GM18909 (cell line): ENCODE measurements at regions not wholly inside any gene's neighbourhood (a gene's known extent, or its start where the extent isn't known, plus 50 kb on each side); places are given as distances from the start of the nearest gene placed in this dataset.
A peak's percentile ranks its signal among the peaks of the same experiment; 100 is the strongest.

Experiments
- ATAC-seq: cut with Tn5 transposase; IDR thresholded peaks from one replicate; pipeline ENCODE4 v1.9.1; 2021; ENCODE audit warnings: mild to moderate bottlenecking; ENCODE audit not compliant: unreplicated experiment, poor library complexity

DNA sequence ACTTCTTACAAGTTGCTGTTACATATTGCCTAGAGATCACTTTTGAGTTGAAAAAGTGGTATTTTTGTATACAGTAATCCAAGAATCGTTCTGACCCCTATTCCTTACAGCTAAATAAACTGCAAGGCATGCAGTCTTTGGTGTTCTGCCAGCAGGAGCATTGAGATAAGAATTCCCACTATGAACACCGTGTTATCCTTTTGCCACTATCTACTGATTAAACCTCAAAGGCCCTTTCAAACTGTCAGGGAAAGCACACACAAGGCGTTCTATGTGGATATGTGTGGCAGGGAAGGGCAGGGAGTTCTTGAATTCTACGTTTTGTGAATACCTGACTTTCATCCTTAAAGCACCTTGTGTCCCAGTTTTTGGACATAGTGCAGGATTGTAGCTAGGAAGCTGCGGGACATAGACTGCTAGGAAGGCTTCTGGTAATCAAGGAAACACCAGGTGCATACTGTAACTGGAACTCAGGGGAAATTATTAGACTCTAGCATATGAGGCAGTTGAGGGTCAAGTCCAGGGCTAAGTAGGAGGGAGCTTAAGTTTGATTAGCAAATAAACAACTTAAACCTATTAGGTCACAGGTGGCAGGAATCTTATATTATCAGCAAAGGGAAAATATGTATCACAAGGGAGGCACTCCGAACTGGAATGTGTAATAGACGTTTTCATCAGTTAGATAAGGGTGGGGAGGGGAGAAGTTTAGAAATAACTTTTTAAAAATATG lies 506.6 kb downstream of the RNF144B start:
- no peak for ATAC-seq

DNA sequence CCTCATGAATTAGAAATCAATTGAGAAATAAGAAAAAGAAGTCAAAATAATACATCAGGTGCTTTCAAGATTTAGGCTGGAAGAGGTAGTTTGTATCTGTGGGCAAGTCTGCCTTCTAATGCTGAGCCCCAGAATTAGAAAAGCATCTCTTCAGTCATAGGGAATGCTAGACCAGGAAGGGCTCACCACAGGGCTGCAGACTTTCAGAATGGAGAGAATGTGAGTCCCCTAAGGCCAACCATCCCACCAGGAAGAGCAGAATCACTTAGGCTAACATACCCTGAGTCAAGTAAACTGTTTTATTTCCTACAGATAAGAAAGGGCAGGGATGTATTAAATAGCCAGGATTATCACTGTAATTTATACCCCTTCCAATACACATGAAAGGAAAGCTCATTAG lies 510.2 kb downstream of the RNF144B start:
- no peak for ATAC-seq

DNA sequence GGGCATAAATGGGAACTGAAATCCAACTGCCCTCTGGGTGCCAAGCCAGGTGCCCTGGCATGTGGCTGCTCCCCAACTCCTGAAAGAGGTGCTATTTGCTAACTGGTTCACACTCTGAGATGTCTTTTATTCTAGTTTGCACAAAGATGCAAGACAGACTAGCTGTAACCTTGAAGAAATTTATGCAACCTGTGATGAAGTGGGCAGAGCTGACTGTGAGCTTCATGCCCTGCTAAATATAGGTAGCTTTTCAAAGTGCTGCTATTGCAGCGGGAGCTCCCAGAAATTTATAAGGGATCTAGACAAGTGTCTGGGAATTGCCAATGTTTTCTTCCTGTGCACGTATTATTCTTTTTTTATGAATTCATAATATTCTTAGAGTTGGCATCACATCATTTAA lies 517.5 kb downstream of the RNF144B start:
- ATAC-seq = no peak

DNA sequence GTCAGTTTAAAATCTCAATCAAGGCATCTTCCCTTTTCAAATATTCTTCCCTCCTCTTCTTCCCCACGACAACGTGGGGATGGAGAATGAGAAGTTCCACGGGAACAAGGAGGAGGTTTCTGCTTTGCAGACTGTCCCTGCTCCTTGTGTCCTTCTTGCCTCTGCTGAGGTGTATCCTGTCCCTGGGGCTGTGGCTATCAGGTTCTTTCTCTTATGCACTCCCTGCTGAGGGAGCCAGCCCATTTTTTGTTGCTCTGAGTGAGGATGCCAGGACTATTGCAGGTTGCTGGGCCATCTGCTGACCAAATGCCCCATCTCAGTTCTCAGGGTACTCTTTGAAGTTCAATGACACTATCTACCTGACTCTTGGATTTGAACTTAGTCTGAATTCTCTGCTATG lies 533.6 kb downstream of the RNF144B start:
- no peak for ATAC-seq

DNA sequence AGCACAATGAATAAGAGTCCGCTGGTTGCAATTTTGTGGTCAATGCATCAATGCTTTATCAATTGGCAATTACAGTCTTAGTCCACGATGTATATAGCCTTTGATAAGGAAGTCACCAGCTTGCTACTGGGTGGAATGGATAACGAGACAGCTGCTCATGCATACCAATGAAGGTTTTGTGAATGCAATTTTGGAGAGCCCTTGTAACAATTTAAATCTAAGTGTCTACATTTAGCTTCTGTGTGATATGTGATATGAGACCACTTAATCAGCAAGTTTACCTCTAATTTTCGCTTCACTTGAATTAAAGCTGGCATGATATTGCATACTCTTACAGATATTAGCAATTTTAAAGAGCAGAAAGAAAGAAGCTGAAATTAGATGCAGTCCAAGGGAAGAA lies 543.9 kb downstream of the RNF144B start:
- ATAC-seq = no peak

DNA sequence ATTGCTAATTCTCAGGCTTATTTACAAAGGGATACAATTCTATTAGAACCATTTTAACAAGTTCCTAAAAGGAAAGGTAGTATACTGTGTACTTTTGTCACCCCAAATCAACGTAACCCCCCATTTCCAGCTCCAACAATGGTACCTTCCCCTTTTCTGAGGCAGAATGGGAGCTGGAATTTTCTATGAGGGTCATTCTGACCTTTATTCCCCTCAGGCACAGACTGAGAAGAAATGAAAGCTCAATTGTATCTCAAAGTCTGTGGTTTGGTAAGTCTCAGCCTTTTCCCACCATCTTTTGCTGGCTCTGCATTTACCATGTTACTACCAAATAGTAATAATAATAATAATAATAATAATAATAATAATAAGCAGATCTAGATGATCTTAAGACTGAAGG lies 571.0 kb downstream of the RNF144B start:
- ATAC-seq = no peak

DNA sequence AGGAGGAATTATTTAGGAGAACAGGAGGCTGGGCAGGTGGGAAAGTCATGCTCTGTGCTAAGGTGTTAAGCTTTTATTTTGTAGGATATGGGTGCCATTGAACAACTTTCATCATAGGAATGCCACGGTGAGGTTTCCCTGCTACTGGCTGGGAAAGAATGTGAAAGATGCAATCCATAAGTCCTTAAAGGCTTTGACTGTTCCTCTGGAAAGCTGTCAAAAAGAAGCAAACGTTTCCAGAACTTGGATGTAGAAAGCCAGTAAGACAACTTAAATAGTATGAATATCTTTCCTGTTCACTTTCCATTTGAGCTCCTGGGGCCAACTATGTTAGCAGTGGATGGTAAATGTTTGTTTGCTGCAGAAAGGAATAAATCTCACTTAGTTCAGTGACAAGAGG lies 574.4 kb downstream of the RNF144B start:
- no peak for ATAC-seq

DNA sequence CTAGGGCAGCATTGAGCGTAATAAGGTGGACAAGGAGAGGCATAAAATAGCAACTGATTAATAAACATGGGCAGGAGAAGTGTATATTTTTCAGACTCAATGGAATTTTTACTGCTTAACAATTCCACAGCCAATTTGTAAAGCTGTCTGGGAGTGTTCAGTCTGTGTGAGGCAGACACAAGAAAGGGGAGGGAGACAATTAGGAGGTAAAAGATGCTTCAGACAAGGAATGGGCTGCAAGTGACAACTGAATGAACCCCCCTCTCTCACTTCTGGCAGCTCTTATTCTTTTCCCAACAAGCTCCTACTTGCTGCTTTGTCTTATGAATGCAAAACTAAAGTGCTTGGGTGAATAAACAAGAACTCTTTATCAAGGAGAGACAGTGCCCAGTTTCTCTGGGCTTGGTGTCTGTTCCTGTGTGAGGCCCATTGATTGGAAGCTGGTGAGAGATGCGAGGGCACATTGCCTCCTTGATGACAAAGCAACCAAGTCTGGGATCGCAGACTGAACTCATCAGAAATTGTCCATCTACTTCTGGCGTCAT lies 575.3 kb downstream of the RNF144B start:
- ATAC-seq = no peak

DNA sequence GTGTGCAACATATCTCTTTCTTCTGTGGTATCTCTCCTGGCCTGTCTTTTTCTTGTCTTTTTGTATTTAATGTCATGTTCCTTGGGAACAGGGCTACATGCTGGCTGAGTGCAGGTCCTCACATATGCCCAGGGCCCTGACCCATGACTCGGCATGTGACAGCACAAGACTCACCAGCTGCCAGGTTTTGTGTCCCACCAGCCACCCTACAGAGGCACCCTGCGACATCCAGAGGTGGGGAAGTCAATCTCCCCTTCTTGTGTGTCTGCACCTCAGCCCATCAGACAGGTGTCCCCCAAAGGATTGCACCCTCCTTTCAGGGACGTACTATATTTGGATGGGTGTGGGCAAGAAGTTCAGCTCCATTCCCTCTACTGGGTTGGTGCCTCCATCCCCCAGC lies 576.3 kb downstream of the RNF144B start:
- no peak for ATAC-seq

DNA sequence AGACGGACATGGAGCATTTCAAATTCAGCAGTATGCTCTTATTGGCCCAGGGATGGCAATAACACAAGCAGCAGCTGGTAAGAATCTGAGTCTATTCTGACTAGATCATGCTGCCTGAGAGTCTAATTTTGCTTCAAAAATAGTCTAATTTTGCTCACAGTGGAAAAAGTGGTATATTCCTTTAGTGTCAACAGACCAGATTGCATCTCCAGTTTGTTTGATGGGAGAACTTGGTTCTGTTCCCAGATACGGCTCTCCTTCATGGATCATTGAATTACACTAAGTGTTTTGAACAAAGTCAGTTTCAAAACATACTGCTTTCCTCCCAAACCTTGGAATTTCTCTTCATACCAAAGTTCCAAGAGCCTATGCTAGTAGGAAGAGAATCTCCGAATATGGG lies 586.1 kb downstream of the RNF144B start:
- no peak for ATAC-seq

DNA sequence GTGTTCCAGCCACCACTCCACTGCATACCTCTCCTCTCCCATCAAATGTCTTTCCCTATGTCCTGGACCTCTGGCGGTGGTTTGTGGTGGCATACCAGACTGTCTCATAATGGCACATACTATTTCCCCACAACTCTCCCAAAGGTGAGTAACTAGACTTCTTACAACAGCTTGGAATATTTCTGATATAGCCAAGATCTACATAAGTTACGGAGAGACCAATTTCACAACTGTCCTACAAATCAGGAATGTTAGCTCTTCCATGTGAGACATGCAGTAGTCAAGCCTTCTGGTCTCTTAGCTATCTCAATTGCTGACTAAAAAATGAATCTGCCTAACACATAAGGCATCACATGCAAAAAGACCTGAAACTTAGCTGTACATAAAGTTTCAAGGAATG lies 588.9 kb downstream of the RNF144B start:
- no peak for ATAC-seq

DNA sequence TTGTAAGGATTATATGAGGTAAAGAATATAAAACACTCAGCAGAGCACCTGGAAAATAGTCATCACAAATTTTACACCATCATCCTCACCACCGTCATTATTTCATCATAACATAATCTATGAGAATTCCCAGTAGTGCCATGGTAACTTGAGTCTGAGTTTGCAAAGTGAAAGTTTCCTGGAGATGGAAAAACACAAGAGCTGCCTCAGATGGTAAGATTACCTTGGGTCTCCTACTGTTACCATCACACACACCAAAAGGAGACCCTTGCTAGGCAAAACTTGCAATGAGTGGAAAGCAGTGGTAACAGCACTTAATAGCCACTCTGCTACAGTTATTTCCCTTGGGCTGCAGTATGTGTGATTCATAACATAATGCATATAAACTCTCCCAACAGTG lies 589.8 kb downstream of the RNF144B start:
- ATAC-seq = no peak

DNA sequence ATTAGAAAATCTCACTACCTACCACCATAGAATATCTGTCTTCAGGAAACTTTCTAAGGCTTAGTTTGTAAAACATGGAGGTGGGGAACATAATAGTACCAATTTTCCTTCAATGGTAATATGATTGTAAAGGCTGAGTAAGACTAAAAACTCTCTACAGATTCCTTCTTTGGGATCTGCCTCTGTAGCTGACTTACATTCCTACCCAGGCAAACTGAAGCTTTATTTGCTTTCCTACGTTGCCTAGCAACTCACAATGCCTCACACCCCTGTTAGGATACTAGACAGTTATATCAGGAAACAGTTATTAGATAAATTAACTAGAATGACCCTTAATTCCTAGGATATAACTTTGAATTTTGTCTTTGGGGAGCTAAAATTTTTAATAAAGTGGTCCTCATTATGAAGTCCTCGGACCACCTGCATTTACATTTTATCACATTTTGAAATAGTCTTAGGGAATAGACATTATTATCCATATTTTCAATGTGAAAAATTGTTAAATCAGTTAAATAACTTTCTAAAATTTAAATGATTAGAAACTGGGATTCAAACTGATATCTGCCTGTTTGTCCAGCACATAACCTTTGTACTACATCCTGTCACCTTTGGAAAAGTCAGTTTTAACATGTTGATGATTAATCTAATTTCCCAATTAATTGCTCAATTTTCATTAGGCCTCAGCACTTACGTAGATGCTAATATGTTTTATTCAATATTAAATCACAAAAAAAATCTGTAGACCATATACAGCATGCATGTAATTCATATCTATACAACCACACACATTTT lies 591.4 kb downstream of the RNF144B start:
- ATAC-seq = no peak

DNA sequence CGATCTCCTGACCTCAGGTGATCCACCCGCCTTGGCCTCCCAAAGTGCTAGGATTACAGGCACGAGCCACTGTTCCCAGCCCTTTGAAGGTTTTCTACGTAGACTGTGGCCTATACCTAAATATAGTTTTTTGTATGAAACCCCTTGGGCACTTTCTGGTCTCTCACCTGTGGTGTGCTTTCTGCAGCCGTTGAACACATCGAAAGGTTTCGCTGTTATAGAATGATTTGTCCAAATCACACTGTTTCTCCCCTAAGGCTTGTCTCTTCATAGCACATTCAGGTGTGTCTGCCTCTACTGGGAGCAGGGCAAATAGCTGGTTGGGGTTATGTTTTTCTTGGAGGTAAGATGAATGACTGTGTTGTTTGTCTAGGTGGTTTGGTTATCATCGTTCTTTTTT lies 597.9 kb downstream of the RNF144B start:
- no peak for ATAC-seq

DNA sequence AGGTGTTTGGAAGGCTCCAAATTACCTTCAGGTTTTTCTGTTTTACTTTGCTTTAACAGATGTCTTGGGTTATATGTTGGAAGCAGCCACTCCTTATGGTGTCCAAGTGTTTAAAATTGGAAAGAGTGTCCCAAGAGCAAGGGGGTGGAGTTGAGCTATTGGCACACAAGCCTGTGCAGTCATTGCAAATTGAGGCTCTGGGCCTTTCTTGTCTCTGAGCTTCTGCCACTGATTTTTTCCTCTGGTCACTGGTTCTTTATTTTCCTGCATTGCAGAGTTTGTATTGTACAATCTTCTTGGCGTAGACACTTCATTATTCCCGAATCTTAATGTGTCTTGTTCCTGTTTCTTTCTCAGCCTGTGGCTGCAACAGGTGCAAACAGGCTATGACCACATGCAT lies 598.8 kb downstream of the RNF144B start:
- ATAC-seq = no peak

DNA sequence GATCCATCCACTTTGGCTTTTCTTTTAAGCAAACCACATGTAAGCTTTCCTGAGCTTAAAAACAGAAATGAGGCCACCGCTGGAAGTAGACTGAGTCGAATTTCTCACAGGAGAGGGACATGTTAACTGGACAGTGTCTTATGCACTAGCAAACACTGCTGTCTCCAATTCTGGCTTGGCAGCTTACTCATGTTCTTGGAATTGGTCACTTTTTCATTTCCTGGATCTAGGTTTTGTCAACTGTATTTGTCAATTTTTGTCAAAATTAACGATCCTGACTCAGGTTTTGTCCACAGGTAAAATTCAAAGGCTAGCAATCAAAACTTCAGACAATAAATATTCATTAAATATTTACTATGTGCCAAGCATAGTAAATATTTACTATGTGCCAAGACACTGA lies 601.5 kb downstream of the RNF144B start:
- no peak for ATAC-seq

DNA sequence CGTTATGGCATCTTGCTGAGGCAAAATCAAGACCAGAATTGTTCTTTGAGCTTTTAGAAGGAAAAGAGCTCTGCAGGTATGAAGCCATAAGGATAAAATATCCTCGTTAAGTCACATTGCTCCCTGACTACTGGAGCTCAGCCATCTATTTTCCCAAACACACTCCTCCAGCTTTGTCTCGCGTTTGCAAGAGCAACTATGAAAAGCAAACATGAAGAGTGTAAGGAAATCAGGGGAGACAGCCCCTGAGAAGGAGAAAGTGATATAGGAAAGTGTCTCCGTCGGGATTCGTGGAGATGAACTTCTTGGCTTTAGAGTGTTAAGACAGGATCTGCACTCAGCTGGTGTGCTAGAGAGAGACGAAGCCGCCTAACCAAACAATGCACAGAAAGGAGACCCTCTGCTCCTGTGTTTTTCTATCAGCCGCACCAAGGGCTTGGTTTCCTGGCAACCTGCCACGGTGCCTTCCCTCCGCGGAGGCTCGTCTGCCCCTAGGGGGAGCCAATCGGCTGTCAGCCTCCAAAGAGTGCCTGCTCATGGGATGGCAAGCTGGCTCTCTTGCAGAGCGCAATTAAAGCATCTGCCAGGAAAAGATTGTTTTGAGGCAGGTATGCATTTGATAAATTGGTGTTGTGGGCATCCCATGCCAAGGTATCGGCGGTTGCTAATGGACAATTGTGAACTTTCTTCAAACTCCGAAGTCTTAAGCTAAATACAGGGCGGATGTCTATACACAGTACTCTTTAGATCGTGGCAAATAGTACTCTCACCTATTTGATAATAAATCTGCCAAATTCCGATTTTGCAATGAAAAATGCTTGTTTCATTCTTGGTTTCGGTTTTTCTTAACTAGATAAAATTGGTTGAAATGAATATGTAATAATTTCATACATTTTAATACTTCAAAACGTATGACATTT lies 603.2 kb downstream of the RNF144B start:
- peak; percentile 95 for ATAC-seq

DNA sequence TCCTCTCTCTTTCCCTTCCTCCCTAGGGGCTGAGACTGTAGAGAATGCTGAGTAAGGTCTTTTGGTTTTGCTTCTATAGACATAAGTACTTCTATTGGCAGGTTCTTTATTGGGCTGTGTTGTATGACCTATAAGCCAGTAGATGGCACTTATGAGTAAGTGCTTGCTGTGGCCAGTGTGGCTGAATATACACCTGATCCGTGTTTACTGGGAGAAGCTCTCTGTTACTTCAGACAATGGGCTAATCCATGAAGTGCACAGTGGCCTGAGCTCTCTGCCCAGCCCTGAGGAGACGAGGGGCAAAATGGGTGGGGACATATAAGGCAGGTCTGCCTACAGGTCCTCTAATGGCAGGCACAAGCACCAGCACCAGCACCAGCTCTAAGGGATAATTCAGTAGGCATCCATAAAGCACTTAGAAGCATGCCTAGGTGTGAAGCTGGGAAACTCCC lies 610.3 kb downstream of the RNF144B start:
- ATAC-seq = peak; percentile 98

DNA sequence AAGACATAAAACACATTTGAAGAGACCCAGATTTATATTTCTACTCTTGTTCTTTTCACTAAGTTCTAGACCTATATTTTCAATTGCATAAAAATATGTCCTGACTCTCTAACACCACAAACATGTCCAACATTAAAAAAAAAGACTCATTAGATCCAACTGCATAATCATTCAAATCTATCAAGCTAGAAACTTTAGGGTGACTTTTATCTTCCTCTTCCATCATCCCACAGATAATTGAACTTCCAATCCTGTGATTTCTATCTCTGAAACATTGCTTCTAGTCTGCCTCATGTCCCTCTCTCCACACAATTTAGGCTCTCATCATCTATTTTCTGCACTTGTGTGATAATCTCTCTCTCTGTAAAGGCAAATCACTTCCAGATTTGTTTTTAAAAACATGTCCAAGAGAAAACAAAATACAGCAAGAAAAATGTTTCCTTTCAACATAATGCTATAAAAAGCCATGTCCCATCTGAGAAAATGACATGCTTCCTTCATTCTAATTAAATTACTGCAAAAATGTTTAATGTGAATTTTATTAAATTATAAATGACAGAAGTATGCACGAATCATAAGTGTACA lies 615.9 kb downstream of the RNF144B start:
- no peak for ATAC-seq

DNA sequence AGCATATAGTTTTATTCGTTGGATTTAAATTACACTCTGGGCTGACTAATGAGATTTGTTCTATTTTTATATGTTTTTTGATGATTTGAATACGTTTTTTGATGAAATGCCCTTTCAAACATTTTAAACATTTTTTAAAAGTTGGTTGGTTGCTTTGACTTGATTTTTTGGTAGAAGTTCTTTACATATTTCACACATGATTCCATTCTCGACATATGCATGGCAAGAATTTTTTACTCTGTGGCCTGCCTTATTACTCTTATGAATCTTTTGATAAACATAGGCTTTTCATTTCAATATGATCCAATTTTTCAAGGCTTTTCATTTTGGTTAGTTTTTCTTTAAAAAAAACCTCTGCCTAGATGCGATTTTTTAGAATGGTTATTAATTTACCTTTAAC lies 617.0 kb downstream of the RNF144B start:
- ATAC-seq = no peak
